GM23248 (cell line): ENCODE measurements at regions not wholly inside any gene's neighbourhood (a gene's known extent, or its start where the extent isn't known, plus 50 kb on each side); places are given as distances from the start of the nearest gene placed in this dataset.
"Not testable (repeated sequence)": the region's sequence is repeated elsewhere in the genome, so short reads cannot be mapped to it uniquely, and the experiment has no call there.

Experiments
- DNase-seq: peaks from one replicate; pipeline ENCODE4 v3.0.0-alpha.2; 2015
- H2AFZ ChIP-seq: fragments of 200-600 bp; sonication (generic); 2 replicates; pipeline ENCODE4 v1.6.1; 2016; ENCODE audit warnings: antibody characterized with exemption
- H3F3A ChIP-seq: fragments of 200-600 bp; sonication (generic); 2 replicates; pipeline ENCODE4 v1.6.1; 2016; ENCODE audit warnings: mild to moderate bottlenecking, antibody characterized with exemption, mixed run types; ENCODE audit not compliant: insufficient read depth
- H3K27ac ChIP-seq: fragments of 200-600 bp; sonication (generic); 2 replicates; pipeline ENCODE4 v1.5.1; 2016; ENCODE audit warnings: mild to moderate bottlenecking
- H3K27me3 ChIP-seq: fragments of 200-600 bp; sonication (generic); replicated peaks from 2 replicates; pipeline ENCODE4 v1.6.1; 2016; ENCODE audit warnings: mild to moderate bottlenecking; ENCODE audit not compliant: insufficient read depth
- H3K36me3 ChIP-seq: fragments of 200-600 bp; sonication (generic); 2 replicates; pipeline ENCODE4 v1.6.1; 2016; ENCODE audit warnings: low read depth, mild to moderate bottlenecking
- H3K4me1 ChIP-seq: fragments of 200-600 bp; sonication (generic); 2 replicates; pipeline ENCODE4 v1.6.1; 2016; ENCODE audit warnings: mild to moderate bottlenecking; ENCODE audit not compliant: insufficient read depth
- H3K4me2 ChIP-seq: fragments of 200-600 bp; sonication (generic); one replicate; pipeline ENCODE4 v1.6.1; 2016; ENCODE audit warnings: mild to moderate bottlenecking; ENCODE audit not compliant: unreplicated experiment
- H3K4me3 ChIP-seq: fragments of 200-600 bp; sonication (generic); 2 replicates; pipeline ENCODE4 v1.5.1; 2016; ENCODE audit warnings: mild to moderate bottlenecking
- H3K79me2 ChIP-seq: fragments of 200-600 bp; sonication (generic); 2 replicates; pipeline ENCODE4 v1.6.1; 2016; ENCODE audit warnings: mild to moderate bottlenecking; ENCODE audit not compliant: insufficient read depth
- H3K9ac ChIP-seq: fragments of 200-600 bp; sonication (generic); 2 replicates; pipeline ENCODE4 v1.6.1; 2016; ENCODE audit warnings: mild to moderate bottlenecking
- H3K9me2 ChIP-seq: fragments of 200-600 bp; sonication (generic); 2 replicates; pipeline ENCODE4 v1.6.1; 2016; ENCODE audit warnings: mixed run types, mild to moderate bottlenecking, moderate library complexity; ENCODE audit not compliant: insufficient read depth
- H3K9me3 ChIP-seq: fragments of 200-600 bp; sonication (generic); one replicate; pipeline ENCODE4 v1.6.1; 2017; ENCODE audit warnings: low read depth
- H4K20me1 ChIP-seq: fragments of 200-600 bp; sonication (generic); 2 replicates; pipeline ENCODE4 v1.6.0; 2016; ENCODE audit not compliant: insufficient read depth
- EZH2 ChIP-seq: fragments of 200-600 bp; sonication (generic); IDR thresholded peaks from 2 replicates; pipeline ENCODE4 v1.6.1; 2018; ENCODE audit warnings: antibody characterized with exemption, mild to moderate bottlenecking; ENCODE audit not compliant: insufficient read depth, poor library complexity, severe bottlenecking
- EZH2phosphoT487 ChIP-seq: fragments of 200-600 bp; sonication (generic); IDR thresholded peaks from 2 replicates; pipeline ENCODE4 v1.6.1; 2018; ENCODE audit warnings: antibody characterized with exemption, moderate library complexity, mild to moderate bottlenecking, low read depth; ENCODE audit not compliant: insufficient read depth
- WGBS, 2 experiments: methylation state at CpG; one replicate each; pipeline ENCODE4 v1.1.6; 2015 to 2017; ENCODE audit warnings: low lambda C conversion rate in 2 of 2, low coverage in 1 of 2; ENCODE audit errors: missing lambda C conversion rate in 2 of 2; 5-methylcytosine and 5-hydroxymethylcytosine counted together
- in situ Hi-C: fragments of 300-500 bp; cut with MboI; formaldehyde crosslinking; loops from 2 replicates; pipeline ENCODE4 v1.15.0; 2020

- Histone ChIP-seq H3F3A (peaks cover 17% of the 10 kb centered on the region; the same call in 1 of the 2 replicates), H4K20me1 (no peaks in the 10 kb centered on the region), H3K27ac (no peak overlapping the region), H3K9me2 (no peaks in the 10 kb centered on the region), H3K4me3 (no peak overlapping the region), H3K27me3 (no peaks in the 10 kb centered on the region), H3K79me2 (no peaks in the 10 kb centered on the region), H3K36me3 (no peaks in the 10 kb centered on the region), H3K9ac (no peak overlapping the region), H2AFZ (no peak overlapping the region), H3K4me1 (peaks cover 40% of the 10 kb centered on the region), H3K4me2 (peak overlapping the region; percentile 28), H3K9me3 (no peaks in the 10 kb centered on the region)
- TF ChIP-seq EZH2phosphoT487 (no peak), EZH2 (no peak)
- DNase-seq, result peak; percentile 78
- in situ Hi-C loops, result no loop called here
- WGBS, 2 experiments, result 50% methylated on average over 2 of the region's 2 CpGs
Measured at GRCh38 chr7:29623973-29624372, 60.3 kb downstream of the PRR15 start.

DNA sequence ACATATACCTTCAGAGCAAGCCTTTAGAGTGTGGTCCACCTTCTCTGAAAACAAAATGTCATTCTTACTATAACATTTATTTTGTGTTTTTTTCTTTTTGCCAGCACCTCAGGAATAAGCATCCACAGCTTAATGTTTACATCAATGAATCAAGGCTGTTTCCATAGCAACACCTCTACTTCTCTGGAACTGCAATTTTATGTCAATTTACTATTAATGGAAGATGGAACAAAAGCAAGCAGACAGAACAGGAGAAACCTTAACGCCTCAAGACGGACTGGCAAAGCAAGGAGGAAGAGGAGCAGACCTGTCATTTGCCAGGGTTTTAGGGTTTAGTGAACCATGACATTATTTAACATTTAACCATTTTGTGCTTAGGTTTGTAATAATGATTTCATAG lies 63.1 kb downstream of the PRR15 start:
- no peaks in the 10 kb centered on the region for H3K36me3 ChIP-seq
- H3K9ac ChIP-seq, result no peak overlapping the region
- H3K9me3 ChIP-seq, result no peaks in the 10 kb centered on the region
- H3K27me3 ChIP-seq, result no peaks in the 10 kb centered on the region
- no peaks in the 10 kb centered on the region for H4K20me1 ChIP-seq
- no peak overlapping the region for H3K27ac ChIP-seq
- in situ Hi-C loops, result no loop called here
- TF ChIP-seq EZH2phosphoT487, result no peak
- no peak for TF ChIP-seq EZH2
- peaks cover 26% of the 10 kb centered on the region for H3K4me1 ChIP-seq
- H3K9me2 ChIP-seq, result no peaks in the 10 kb centered on the region
- no peak overlapping the region for H3K4me3 ChIP-seq
- 96 to 98% methylated on average over 2 of the region's 2 CpGs for WGBS, 2 experiments
- H3K4me2 ChIP-seq, result no peak overlapping the region
- H2AFZ ChIP-seq, result no peak overlapping the region
- peak; percentile 17 for DNase-seq
- peaks cover 17% of the 10 kb centered on the region; the same call in 1 of the 2 replicates for H3F3A ChIP-seq
- H3K79me2 ChIP-seq, result no peaks in the 10 kb centered on the region

DNA sequence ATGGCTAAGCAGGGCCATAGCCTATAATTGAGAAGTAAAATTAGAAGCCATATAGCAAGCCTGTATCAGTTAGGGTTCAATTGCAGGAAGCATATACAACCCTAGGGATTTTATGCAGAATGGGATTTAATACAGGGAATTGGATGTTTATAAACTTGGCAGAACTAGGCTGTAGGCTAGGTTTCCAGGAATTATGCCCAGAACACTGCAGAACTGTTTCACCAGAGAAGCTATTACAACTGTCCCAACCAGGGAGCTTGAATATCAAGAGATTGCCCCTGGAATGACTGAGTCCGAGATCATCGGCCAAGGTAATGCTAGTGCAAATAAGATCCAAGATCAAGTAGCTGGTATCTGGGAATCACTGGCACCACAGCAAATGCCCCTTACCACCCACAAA lies 64.0 kb downstream of the PRR15 start:
- no peak overlapping the region for H3K4me2 ChIP-seq
- H3K79me2 ChIP-seq, result no peaks in the 10 kb centered on the region
- peaks cover 14% of the 10 kb centered on the region; the same call in 1 of the 2 replicates for H3F3A ChIP-seq
- peak; percentile 16 for DNase-seq
- WGBS, 2 experiments, result 48 to 63% methylated on average over 2 of the region's 2 CpGs
- H3K9ac ChIP-seq, result no peak overlapping the region
- no peak overlapping the region for H3K4me3 ChIP-seq
- H3K4me1 ChIP-seq, result peaks cover 18% of the 10 kb centered on the region
- H3K36me3 ChIP-seq, result no peaks in the 10 kb centered on the region
- H3K27ac ChIP-seq, result no peak overlapping the region
- H2AFZ ChIP-seq, result no peak overlapping the region
- H3K9me2 ChIP-seq, result no peaks in the 10 kb centered on the region
- no peaks in the 10 kb centered on the region for H4K20me1 ChIP-seq
- in situ Hi-C loops, result no loop called here
- H3K27me3 ChIP-seq, result no peaks in the 10 kb centered on the region
- no peaks in the 10 kb centered on the region for H3K9me3 ChIP-seq
- TF ChIP-seq EZH2 (no peak), EZH2phosphoT487 (no peak)

GRCh38 chr7:29629507-29629906 lies 65.9 kb downstream of the PRR15 start:
- no peak for TF ChIP-seq EZH2phosphoT487
- no peak for TF ChIP-seq EZH2
- H3K27me3 ChIP-seq, result no peaks in the 10 kb centered on the region
- WGBS, 2 experiments, result 68 to 74% methylated on average over 3 of the region's 3 CpGs
- in situ Hi-C loops, result no loop called here
- H2AFZ ChIP-seq, result no peak overlapping the region
- H3K4me3 ChIP-seq, result no peak overlapping the region
- no peaks in the 10 kb centered on the region for H4K20me1 ChIP-seq
- no peaks in the 10 kb centered on the region for H3K9me3 ChIP-seq
- H3F3A ChIP-seq, result no peaks in the 10 kb centered on the region
- no peak for DNase-seq
- H3K4me2 ChIP-seq, result no peak overlapping the region
- no peak overlapping the region for H3K27ac ChIP-seq
- H3K4me1 ChIP-seq, result peaks cover under 1% of the 10 kb centered on the region; the same call in 1 of the 2 replicates
- H3K36me3 ChIP-seq, result no peaks in the 10 kb centered on the region
- no peaks in the 10 kb centered on the region for H3K79me2 ChIP-seq
- H3K9ac ChIP-seq, result no peak overlapping the region
- no peaks in the 10 kb centered on the region for H3K9me2 ChIP-seq

GRCh38 chr7:29635067-29636008 lies 71.7 kb downstream of the PRR15 start:
- H2AFZ ChIP-seq, H3K4me3 ChIP-seq, H3K9me3 ChIP-seq, H4K20me1 ChIP-seq, in situ Hi-C loops, H3K9me2 ChIP-seq, H3K27ac ChIP-seq, H3F3A ChIP-seq, H3K4me1 ChIP-seq, H3K27me3 ChIP-seq, H3K9ac ChIP-seq, H3K79me2 ChIP-seq, H3K36me3 ChIP-seq, H3K4me2 ChIP-seq: not testable (repeated sequence)
- DNase-seq, result peak; percentile 78
- 12 to 13% methylated on average over 5 of the region's 5 CpGs for WGBS, 2 experiments
